GM12878 (cell line): ENCODE measurements at regions not wholly inside any gene's neighbourhood (a gene's known extent, or its start where the extent isn't known, plus 50 kb on each side); places are given as distances from the start of the nearest gene placed in this dataset.

Experiments used
- ATAC-seq: fragments of 200-7000 bp; cut with Tn5 transposase; 3 replicates; pipeline ENCODE4 v1.9.1; 2020; ENCODE audit warnings: mild to moderate bottlenecking, moderate library complexity
- BruUV-seq: library from RNA; stranded (reverse); fragments of 400-500 nt; replicated peaks from 2 replicates; lab custom pipeline; 2021; lab: Mats Ljungman, UMichigan
- CTCF ChIA-PET: fragments of 300-600 bp; sonication (Branson Sonifier 250); formaldehyde crosslinking; extraction: SDS; loops from one replicate; lab custom pipeline; 2021; ENCODE audit warnings: inconsistent platforms; lab: Yijun Ruan, JAX
- POLR2A ChIA-PET: fragments of 350-600 bp; formaldehyde crosslinking; extraction: SDS; loops from one replicate; lab custom pipeline; 2021; ENCODE audit warnings: inconsistent platforms; lab: Charles Lee
- RAD21 ChIA-PET: fragments of 300-600 bp; sonication (Branson Sonifier 250); formaldehyde crosslinking; loops from one replicate; lab custom pipeline; 2023; ENCODE audit warnings: antibody characterized with exemption; ENCODE audit not compliant: unreplicated experiment; lab: Charles Lee
- SMC1A ChIA-PET: fragments of 300-600 bp; sonication (Branson Sonifier 250); formaldehyde crosslinking; loops from one replicate; lab custom pipeline; 2023; ENCODE audit not compliant: unreplicated experiment, uncharacterized antibody; lab: Charles Lee
- DNase-seq: peaks from one replicate; pipeline ENCODE4 v3.0.0-alpha.2; 2011; ENCODE audit warnings: low read depth, low spot score
- FAIRE-seq: peaks from 3 replicates; lab custom pipeline; 2011; peaks lifted over from hg19 to GRCh38; lab: Jason Lieb, UNC
- H2AFZ ChIP-seq: 2 replicates; pipeline ENCODE4 v1.6.0; 2011; ENCODE audit warnings: low read depth, low read length, control low read depth; ENCODE audit not compliant: control insufficient read depth
- H3K27ac ChIP-seq: 2 replicates; pipeline ENCODE4 v1.5.1; 2011; ENCODE audit warnings: control low read depth; ENCODE audit not compliant: control insufficient read depth, insufficient read depth
- H3K27me3 ChIP-seq, 2 experiments: replicated peaks in 1 of 2; 2 replicates each; pipeline versions ENCODE4 v1.6.0 to v1.6.1; 2011; ENCODE audit warnings: low read length in 1 of 2; ENCODE audit not compliant: control insufficient read depth in 2 of 2, insufficient read depth in 2 of 2
- H3K36me3 ChIP-seq, 2 experiments: 2 replicates each; pipeline ENCODE4 v1.5.1; 2011; ENCODE audit warnings: low read length in 1 of 2; ENCODE audit not compliant: control insufficient read depth in 2 of 2, insufficient read depth in 2 of 2
- H3K4me1 ChIP-seq: 2 replicates; pipeline ENCODE4 v1.6.1; 2011; ENCODE audit warnings: mild to moderate bottlenecking, low read length, moderate library complexity, mixed read lengths; ENCODE audit not compliant: control insufficient read depth, insufficient read depth
- H3K4me2 ChIP-seq: 2 replicates; pipeline ENCODE4 v1.6.0; 2011; ENCODE audit warnings: control low read depth; ENCODE audit not compliant: control insufficient read depth, insufficient read depth
- H3K4me3 ChIP-seq: fragments of 200-600 bp; sonication (generic); 2 replicates; pipeline ENCODE4 v1.5.1; 2016
- H3K79me2 ChIP-seq: 2 replicates; pipeline ENCODE4 v1.6.0; 2011; ENCODE audit warnings: low read length; ENCODE audit not compliant: control insufficient read depth, insufficient read depth
- H3K9ac ChIP-seq: 2 replicates; pipeline ENCODE4 v1.8.0; 2011; ENCODE audit warnings: low read length, control low read depth, mixed read lengths; ENCODE audit not compliant: control insufficient read depth, insufficient read depth
- H3K9me3 ChIP-seq: replicated peaks from 3 replicates; pipeline ENCODE4 v1.5.1; 2011; ENCODE audit warnings: mild to moderate bottlenecking, low read length; ENCODE audit not compliant: control insufficient read depth, insufficient read depth
- H4K20me1 ChIP-seq: 2 replicates; pipeline ENCODE4 v1.6.0; 2011; ENCODE audit not compliant: control insufficient read depth, insufficient read depth
- E4F1 ChIP-seq: fragments of 450-650 bp; IDR thresholded peaks from 2 replicates; pipeline ENCODE4 v1.6.1; 2018; ENCODE audit warnings: borderline replicate concordance, mild to moderate bottlenecking; ENCODE audit not compliant: partially characterized antibody
- GATAD2B ChIP-seq: fragments of 450-650 bp; conservative IDR thresholded peaks from 2 replicates; pipeline ENCODE4 v1.6.1; 2017; ENCODE audit warnings: low read depth, mild to moderate bottlenecking, moderate library complexity
- KDM1A ChIP-seq: fragments of 200-600 bp; sonication (generic); IDR thresholded peaks from 2 replicates; pipeline ENCODE4 v1.6.1; 2016; ENCODE audit warnings: borderline replicate concordance
- PRDM15 ChIP-seq: fragments of 450-650 bp; formaldehyde crosslinking; IDR thresholded peaks from 2 replicates; pipeline ENCODE4 v1.4.0; 2020; ENCODE audit warnings: mild to moderate bottlenecking, moderate library complexity
- TCF12 ChIP-seq: IDR thresholded peaks from 2 replicates; pipeline ENCODE4 v1.6.1; 2011; ENCODE audit warnings: low read depth, mild to moderate bottlenecking, low read length
- YY1 ChIP-seq: IDR thresholded peaks from 2 replicates; pipeline ENCODE4 v1.6.1; 2011; ENCODE audit warnings: low read depth, mild to moderate bottlenecking, low read length
- WGBS: methylation state at CpG from one replicate; pipeline ENCODE4 v1.1.6; 2016; ENCODE audit warnings: low lambda C conversion rate; ENCODE audit not compliant: insufficient replicate concordance, insufficient coverage; ENCODE audit errors: missing lambda C conversion rate; 5-methylcytosine and 5-hydroxymethylcytosine counted together
- in situ Hi-C: fragments of 300-500 bp; cut with MboI; formaldehyde crosslinking; loops from 9 replicates; pipeline ENCODE4 v1.14.3; 2018; ENCODE audit warnings: mixed read lengths
- intact Hi-C: fragments of 100-400 bp; cut with micrococcal nuclease; formaldehyde crosslinking; loops from one replicate; pipeline ENCODE4 v1.14.2; 2022; ENCODE audit not compliant: unreplicated experiment
- TF ChIP-seq, protein P1 (sequence below): IDR thresholded peaks from 2 replicates; pipeline ENCODE4 v1.6.1; 2012; ENCODE audit warnings: low read depth, low read length, improper control_type of control experiment

GRCh38 chr9:1201262-1201661 lies 151.1 kb downstream of the DMRT2 start (continued):
- no peak for TF ChIP-seq PRDM15 (CRISPR knock-in tag)
- no peak for TF ChIP-seq TCF12
- no peak for TF ChIP-seq E4F1

GRCh38 chr9:1201901-1202300 lies 151.7 kb downstream of the DMRT2 start:
- SMC1A ChIA-PET: interaction anchor here (1.4 kb wide), 1 partner anchor 20 kb away, joined by 3 read pairs; no protein-coding TSS in a partner anchor
- no peaks in the 10 kb centered on the region for H3K27me3 ChIP-seq
- RAD21 ChIA-PET: interaction anchor here (1.1 kb wide), 1 partner anchor 67 kb away, joined by 3 read pairs; no protein-coding TSS in a partner anchor
- no peak overlapping the region for H3K27ac ChIP-seq
- FAIRE-seq (no peak), DNase-seq (no peak), ATAC-seq (no peak)
- H3K4me3 ChIP-seq: no peak overlapping the region
- no TSS peak for BruUV-seq
- no peaks in the 10 kb centered on the region for H3K4me1 ChIP-seq
- no peak overlapping the region for H3K9ac ChIP-seq
- intact Hi-C loops (no loop called here), in situ Hi-C loops (no loop called here)
- H3K4me2 ChIP-seq: no peak overlapping the region
- no peak overlapping the region for H2AFZ ChIP-seq
- WGBS: 14% methylated on average over 8 of the region's 8 CpGs
- TF ChIP-seq YY1 (no peak), KDM1A (no peak), GATAD2B (no peak)
- TF ChIP-seq, protein P1, sequence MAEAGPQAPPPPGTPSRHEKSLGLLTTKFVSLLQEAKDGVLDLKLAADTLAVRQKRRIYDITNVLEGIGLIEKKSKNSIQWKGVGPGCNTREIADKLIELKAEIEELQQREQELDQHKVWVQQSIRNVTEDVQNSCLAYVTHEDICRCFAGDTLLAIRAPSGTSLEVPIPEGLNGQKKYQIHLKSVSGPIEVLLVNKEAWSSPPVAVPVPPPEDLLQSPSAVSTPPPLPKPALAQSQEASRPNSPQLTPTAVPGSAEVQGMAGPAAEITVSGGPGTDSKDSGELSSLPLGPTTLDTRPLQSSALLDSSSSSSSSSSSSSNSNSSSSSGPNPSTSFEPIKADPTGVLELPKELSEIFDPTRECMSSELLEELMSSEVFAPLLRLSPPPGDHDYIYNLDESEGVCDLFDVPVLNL: no peak
- no peaks in the 10 kb centered on the region for H3K36me3 ChIP-seq
- no peaks in the 10 kb centered on the region for H4K20me1 ChIP-seq
- no peaks in the 10 kb centered on the region for H3K9me3 ChIP-seq
- CTCF ChIA-PET: interaction anchor here (0.6 kb wide), 1 partner anchor 19 kb away, joined by 3 read pairs; no protein-coding TSS in a partner anchor
- H3K79me2 ChIP-seq: no peaks in the 10 kb centered on the region
- POLR2A ChIA-PET: no interaction called here
